HG03354 (cell line): ENCODE measurements at regions not wholly inside any gene's neighbourhood (a gene's known extent, or its start where the extent isn't known, plus 50 kb on each side); places are given as distances from the start of the nearest gene placed in this dataset.
A peak's percentile ranks its signal among the peaks of the same experiment; 100 is the strongest.
"Not testable (repeated sequence)": the region's sequence is repeated elsewhere in the genome, so short reads cannot be mapped to it uniquely, and the experiment has no call there.

ENCODE experiments used
- ATAC-seq: cut with Tn5 transposase; IDR thresholded peaks from one replicate; pipeline ENCODE4 v1.9.1; 2021; ENCODE audit warnings: mild to moderate bottlenecking; ENCODE audit not compliant: unreplicated experiment, poor library complexity, severe bottlenecking

DNA sequence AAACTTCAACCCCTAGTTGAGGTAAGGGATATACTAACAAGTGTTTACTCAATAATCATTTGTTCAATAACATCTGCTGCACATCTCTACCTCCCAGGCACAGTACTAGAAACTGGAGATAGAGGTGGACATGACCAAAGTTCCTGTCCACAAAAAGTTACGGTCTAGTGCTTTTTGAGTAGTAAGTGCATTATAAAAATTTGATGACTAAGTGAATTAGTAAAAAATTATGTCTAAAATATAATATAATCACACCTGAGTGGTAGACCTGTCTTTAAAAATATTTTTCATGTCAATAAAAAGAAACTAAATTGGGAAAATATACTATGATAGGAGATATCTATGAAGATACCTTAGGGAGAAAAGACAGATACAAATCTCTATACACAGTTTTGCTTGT lies 121.5 kb upstream of the FHIT start:
- no peak for ATAC-seq

DNA sequence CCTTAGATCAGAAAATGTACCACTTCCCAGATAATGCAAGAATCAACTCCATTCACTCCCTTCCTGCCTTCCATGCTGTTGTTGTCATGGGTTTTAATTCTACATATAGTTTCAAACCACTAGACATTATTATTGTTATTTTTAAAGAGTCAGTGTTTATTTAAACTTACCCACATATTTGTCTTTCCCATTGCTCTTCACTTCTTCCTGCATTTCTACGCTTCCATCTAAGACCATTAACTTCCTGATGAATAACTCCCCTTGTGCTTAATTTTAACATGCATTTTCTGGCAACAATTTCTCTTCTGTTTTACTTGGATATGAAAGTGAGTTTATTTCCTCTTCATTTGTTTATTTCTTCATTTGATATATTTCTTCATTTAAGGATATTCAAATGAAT lies 127.1 kb upstream of the FHIT start:
- ATAC-seq: no peak

DNA sequence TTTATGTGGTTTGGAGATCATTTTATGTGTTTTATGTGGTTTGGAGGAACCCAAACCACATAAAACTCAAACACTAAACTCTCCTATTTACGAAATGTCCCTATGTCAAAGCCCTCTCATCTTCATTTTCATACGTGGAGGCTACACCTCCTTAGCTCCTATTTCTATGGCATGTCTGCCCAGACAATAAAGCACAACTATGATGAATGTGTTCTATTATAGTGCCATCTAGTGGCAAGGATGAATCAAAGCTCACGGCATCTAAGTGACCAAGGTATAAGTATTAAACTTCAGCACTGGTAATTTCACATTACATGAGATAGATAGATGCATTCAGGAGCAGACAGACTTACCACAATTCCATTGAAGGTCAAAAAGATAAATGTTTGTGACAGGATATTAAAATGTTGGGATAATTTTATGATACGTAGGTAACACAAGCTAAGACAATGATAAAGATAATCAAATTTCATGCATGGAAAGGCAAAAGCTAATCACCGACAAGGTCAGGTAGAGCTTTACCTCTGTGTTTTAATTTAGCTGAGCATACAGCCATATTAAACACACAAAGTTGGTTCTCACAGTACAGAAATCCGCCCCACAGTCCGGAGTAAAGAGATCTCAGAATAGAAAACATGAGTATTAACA lies 130.6 kb upstream of the FHIT start:
- peak; percentile 84 for ATAC-seq

DNA sequence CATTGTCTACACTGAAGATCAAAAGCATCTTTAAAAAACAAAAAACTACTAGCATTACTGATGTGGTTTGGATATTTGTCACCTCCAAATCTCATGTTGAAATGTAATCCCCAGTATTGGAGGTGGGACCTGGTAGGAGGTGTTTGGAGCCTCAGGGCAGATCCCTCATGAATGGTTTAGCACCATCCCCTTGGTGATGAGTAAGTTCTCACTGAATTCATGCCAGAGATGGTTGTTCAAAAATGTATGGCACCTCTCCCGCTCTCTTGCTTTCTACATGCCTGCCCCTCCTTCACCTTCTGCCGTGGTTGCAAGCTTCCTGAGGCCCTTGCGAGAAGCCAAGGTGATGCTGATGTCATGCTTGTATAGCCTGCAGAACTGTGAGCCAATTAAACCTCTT lies 136.6 kb upstream of the FHIT start:
- no peak for ATAC-seq

DNA sequence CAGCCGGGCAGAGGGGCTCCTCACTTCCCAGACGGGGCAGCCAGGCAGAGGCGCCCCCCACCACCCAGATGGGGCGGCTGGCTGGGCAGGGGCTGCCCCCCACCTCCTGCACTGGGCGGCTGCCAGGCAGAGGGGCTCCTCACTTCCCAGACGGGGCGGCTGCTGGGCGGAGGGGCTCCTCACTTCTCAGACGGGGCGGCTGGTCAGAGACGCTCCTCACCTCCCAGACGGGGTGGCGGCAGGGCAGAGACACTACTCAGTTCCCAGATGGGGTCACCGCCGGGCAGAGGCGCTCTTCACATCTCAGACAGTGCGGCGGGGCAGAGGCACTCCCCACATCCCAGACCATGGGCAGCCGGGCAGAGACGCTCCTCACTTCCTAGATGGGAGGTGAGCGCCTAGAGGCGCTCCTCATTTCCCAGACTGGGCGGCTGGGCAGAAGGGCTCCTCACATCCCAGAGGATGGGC lies 142.3 kb upstream of the FHIT start:
- not testable (repeated sequence) for ATAC-seq

DNA sequence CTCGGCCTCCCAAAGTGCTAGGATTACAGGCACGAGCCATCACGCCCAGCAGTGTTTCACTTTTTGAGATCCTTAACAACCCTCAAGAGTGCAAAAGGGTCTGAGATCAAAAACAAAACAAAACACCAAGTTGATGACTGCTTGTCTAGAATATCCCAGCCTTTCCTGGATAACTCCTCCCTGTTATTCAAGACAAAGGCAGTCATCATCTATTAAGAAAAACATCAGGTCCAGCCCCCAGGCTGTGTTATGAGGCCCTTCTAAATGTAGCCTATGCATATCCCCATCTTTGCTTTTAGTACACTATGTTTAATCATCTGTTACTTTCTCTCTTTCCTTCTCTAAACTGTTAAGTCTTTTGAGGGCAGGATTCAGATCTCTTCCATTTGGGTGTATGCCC lies 150.1 kb upstream of the FHIT start:
- no peak for ATAC-seq

DNA sequence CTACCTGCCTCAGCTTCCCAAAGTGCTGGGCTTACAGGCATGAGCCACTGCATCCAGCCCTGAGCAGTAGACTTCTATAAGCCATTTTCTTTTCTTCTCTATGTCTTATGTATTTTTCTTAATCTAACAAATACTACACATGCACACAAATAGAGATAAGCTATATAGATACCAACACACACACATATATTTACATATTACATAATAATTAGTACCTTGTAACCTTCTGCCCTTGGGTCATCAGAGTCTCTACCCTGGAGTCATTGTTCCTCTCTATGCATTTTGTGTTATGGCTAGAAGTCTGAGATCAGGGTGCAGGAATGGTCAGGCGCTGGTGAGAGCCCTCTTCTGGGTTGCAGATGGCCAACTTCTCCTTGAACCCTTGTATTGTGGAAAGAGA lies 154.0 kb upstream of the PTPRG start:
- ATAC-seq: no peak

DNA sequence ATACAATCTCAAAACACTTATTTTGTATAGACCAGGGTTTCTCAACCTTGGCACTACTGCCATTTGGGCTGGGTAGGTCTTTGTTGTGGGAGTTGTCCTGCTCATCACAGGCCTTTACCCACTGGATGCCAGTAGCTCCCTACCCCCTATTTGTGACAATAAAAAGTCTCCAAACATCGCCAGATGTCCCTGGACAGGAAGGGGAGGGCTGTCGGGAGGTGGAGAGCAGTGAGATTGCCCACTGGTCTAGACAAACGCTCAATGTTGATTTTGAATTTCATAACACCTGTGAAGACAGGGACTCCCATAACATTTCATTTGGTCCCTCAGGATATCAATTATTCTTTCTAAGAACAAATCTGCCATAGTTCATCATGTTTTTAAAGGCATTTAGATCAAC lies 151.7 kb upstream of the PTPRG start:
- ATAC-seq: no peak

DNA sequence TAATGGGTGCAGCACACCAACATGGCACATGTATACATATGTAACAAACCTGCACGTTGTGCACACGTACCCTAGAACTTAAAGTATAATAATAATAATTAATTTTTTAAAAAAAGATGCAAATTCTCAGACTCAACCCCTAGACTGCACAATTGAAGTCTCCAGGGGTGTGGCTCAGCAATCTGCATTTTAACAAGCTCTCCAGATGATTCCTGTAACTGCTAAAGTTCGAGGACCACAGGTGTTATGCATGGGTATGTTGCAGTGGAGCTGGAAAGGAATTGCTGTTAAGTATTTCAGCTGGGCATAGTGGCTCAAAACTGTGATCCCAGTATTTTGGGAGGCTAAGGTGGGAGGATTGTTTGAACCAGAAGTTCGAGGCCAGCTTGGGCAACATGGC lies 151.0 kb upstream of the PTPRG start:
- ATAC-seq: not testable (repeated sequence)

DNA sequence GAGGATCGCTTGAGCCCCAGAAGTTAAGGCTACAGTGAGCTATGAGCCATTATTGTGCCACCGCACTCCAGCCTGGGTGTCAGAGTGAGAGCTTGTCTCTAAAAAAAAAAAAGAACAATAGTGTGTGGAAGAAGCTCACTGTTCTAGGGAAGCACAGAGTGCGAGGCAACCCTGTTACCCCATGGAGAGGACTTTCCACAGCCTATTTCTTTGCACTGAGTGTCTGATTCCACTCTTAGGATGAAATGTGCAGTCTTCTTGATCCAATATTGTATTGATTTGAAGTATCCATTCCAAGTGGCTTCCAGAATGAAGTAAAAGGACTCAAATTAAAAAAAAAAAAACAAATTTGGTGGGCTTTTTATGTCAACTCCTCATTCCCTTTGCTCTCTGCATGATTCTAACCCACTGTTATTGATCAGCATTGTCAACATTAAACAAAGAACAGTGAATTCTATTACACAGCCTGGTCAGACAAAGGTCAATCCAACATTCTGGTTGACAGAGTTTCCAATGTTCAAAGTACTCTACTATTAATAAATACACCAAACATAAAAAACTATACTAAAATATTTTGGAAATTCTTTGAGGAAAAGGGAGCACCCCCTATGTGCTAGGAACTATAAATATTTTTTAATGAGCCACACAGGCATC lies 150.2 kb upstream of the PTPRG start:
- ATAC-seq: no peak

DNA sequence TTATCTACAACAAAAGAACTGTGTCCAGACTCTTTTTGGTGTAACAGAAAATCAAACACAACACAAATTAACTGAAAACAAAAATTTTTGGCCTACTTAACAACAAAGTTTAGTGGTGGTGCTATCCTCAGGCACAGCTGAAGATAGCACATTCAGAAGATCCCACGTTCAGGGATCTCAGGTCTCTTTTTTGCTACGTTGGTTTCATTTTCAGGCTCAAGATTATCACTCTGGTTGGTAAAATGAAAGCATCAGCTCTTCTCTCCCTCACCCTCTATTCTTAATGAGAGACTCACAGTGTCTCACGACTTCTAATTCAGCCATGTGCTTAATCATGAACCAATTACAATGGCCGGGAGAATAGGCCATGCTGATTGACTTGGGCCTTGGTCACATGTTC lies 146.9 kb upstream of the PTPRG start:
- ATAC-seq: peak; percentile 43

DNA sequence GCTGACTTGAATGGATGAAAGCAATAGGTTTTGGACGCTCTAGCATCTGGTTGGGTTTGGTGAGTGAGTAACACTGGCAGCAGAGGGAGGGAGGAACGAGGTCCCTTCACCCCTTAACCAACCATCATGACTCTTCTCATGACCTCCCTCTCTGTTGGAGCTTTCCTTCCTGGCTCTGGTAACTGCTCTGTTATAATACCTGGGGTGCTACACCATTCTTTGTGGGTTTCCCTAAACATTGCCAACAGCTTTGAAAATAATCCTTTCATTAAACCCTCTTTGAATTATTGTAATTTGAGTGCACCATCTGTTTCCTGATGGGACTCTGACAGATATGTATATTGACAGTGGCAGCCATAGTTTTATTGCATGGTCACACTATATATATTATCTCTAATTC lies 146.2 kb upstream of the PTPRG start:
- ATAC-seq: no peak

DNA sequence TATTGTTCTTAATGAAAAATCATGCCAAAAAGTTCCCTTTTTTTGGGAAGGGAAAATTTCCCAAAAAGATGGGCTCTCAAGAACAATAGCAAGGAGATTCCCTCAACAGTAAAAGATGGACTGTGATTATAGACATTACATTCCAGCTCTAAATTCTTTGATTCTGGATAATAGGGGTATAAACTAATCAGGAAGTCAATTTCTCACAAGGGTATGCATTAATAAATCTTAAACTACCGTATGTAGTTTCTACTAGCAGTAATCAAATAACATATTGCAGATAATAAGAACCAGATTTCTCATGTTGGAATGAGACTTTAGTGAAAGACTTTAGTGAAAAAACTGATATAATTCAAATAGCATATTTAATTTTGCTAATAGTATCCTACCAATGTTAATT lies 144.8 kb upstream of the PTPRG start:
- ATAC-seq: no peak

DNA sequence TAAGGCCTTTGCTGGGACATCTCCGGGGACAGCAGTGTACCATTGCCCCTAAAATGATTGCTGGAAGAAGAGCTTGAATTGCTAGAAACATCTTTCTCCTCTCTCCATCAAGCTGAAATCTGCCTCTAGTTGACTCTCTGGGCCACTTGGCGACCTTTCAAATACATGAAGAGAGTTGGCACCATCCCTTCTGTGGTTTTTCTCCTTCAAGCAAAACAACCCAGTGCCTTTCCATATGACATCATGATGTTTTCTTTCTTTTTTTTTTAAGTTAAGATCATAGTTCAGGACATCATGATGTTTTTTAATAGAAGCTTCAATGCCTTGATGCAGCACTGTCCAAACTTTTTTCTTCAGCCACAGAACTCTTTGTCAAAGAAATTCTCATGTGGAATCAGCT lies 144.0 kb upstream of the PTPRG start:
- ATAC-seq: no peak

DNA sequence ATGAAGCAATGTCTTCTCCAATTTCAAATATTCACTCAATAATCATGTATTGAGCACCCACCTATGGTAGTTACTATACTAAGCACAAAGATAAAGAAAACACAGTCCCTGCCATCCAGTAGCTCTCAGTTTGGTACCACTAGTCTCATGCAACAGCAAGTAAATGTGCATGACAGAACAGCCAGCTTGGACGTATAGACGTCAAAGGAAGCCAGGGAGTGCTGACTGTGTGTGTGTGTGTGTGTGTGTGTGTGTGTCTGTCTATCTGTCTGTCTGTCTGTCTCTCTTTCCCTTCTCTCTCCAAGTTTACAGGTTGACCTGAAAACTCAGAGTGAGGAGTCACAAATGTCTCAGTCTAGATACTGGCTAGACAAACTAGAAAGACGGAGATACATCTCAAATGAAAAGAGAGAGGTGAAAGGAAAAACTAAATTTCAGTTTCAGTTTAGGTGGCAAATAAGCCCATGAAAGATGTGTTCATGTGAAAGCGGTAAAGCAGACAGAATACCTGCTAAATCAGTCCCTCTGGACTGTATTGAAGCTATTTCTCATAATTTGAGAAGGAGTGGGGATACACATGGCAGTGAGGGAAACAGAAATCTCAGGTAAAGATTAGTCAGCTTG lies 141.1 kb upstream of the PTPRG start:
- no peak for ATAC-seq

DNA sequence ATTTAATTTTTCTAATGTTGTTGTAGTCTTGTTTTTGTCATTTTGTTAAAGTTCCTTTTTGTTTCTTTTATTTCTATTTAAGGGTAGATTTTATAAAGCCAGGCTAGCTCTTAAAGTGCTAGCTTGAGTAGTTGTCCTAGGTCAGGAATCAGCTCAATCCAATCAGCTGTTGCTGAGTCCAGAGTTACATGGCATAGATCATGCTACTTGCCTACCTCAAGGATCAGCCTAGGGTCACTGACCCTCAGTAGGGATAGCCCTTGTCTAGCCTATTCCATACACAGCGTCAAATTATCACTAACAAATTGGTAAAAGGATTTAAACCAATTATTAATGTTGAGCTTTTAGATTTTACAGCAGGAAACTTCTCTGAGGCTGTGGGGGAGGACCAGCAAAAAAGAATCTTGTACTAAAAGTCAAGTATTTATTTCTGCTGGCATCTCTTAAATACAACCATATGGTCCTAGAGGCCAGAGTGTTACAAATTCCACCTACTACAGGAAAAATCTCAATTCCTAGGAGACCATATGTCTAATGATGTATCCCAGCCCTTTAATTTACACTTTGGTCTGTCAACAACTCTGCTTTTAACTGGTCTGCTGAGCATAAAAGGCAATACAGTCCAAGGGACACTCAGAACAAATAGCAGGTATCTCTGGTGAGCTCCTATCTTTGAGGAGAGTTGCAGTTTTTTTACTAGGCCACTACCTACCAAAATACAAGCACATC lies 138.3 kb upstream of the PTPRG start:
- ATAC-seq: no peak

DNA sequence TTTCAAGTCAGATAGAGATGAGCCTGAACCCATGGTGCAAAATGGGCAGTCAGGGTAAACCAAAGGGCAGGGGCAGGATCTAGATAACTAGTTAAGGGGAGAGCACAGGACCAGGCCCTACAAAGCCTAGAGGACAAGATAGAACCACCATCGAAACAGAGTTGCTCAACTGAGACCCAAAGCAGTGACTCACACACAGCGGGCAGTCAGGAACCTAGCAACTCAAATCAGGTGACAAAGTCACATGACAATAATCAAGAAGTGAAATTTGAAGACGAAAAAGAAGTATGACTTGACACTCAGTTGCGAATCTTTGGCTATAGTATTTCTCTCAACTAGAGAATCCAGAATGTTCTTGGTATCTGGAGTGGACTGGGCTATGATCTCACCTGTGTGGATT lies 136.0 kb upstream of the PTPRG start:
- ATAC-seq: no peak

DNA sequence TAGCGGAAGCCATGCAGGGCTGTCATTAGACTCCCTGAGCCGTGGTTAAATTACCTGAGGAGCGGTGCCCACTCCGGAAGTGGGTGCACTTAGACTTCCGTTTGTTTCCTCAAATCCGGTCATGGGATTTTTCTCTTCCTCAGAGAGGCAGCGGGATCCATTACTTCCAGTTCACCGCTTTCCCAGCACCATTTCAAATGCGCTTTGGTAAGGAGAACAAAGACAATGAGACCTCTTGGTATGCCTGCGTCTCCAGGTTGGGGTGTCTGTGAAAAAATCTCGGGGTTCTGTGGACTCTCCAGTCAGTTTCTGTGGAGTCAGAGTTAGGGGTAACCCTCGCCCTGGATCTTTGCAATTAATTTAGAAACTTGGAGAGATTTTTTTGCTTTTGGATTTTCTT lies 132.3 kb upstream of the PTPRG start:
- ATAC-seq: no peak

DNA sequence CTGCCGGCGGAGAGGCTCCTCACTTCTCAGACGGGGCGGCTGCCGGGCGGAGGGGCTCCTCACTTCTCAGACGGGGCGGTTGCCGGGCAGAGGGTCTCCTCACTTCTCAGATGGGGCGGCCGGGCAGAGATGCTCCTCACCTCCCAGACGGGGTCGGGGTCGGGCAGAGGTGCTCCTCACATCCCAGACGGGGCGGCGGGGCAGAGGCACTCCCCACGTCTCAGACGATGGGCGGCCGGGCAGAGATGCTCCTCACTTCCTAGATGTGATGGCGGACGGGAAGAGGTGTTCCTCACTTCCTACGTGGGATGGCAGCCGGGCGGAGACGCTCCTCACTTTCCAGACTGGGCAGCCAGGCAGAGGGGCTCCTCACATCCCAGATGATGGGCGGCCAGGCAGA lies 126.5 kb upstream of the PTPRG start:
- ATAC-seq: not testable (repeated sequence)

DNA sequence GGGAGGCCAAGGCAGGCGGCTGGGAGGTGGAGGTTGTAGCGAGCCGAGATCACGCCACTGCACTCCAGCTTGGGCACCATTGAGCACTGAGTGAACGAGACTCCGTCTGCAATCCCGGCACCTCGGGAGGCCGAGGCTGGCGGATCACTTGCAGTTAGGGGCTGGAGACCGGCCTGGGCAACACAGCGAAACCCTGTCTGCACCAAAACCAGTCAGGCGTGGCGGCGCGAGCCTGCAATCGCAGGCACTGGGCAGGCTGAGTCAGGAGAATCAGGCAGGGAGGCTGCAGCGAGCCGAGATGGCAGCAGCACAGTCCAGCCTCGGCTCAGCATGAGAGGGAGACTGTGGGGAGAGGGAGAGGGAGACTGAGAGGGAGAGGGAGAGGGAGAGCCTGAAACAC lies 126.0 kb upstream of the PTPRG start:
- not testable (repeated sequence) for ATAC-seq
